Endothelial cell of umbilical vein (primary cell): ENCODE measurements at regions not wholly inside any gene's neighbourhood (a gene's known extent, or its start where the extent isn't known, plus 50 kb on each side); places are given as distances from the start of the nearest gene placed in this dataset.

ENCODE experiments used
- BruUV-seq: library from RNA; stranded (reverse); fragments of 400-500 nt; replicated peaks from 2 replicates; lab custom pipeline; 2021; lab: Mats Ljungman, UMichigan
- CTCF ChIA-PET: fragments of 300-600, 350-600 bp; sonication (Branson Sonifier 250); formaldehyde crosslinking; loops from one replicate; lab custom pipeline; 2021; ENCODE audit warnings: antibody characterized with exemption, inconsistent platforms; lab: Charles Lee
- POLR2A ChIA-PET: fragments of 300-600, 350-600 bp; sonication (Branson Sonifier 250); formaldehyde crosslinking; loops from one replicate; lab custom pipeline; 2021; ENCODE audit warnings: antibody characterized with exemption, inconsistent platforms; lab: Charles Lee
- DNase-seq: peaks from one replicate; pipeline ENCODE4 v3.0.0-alpha.2; 2011; ENCODE audit warnings: low read depth, low spot score
- FAIRE-seq: peaks from 2 replicates; lab custom pipeline; 2011; peaks lifted over from hg19 to GRCh38; lab: Jason Lieb, UNC
- H2AFZ ChIP-seq: 2 replicates; pipeline ENCODE4 v1.6.0; 2012; ENCODE audit warnings: low read depth, low read length, control low read depth, inconsistent platforms
- H3K27ac ChIP-seq: 2 replicates; pipeline ENCODE4 v1.5.1; 2011; ENCODE audit warnings: low read depth, mild to moderate bottlenecking, control low read depth, low read length, moderate library complexity; ENCODE audit not compliant: insufficient read depth
- H3K27me3 ChIP-seq, 2 experiments: 2 replicates each; pipeline versions ENCODE4 v1.6.0 to v1.6.1; 2011; ENCODE audit warnings: low read length in 2 of 2, mixed read lengths in 1 of 2; ENCODE audit not compliant: control insufficient read depth in 2 of 2, insufficient read depth in 2 of 2
- H3K36me3 ChIP-seq, 2 experiments: 2 replicates in 1 of 2; 3 replicates in 1 of 2; pipeline ENCODE4 v1.5.1; 2011; ENCODE audit warnings: low read length in 2 of 2, mild to moderate bottlenecking in 1 of 2, moderate library complexity in 1 of 2; ENCODE audit not compliant: control insufficient read depth in 2 of 2, insufficient read depth in 2 of 2; ENCODE audit errors: extremely low read depth in 1 of 2
- H3K4me1 ChIP-seq: 3 replicates; pipeline ENCODE4 v1.5.1; 2011; ENCODE audit warnings: mild to moderate bottlenecking, low read length; ENCODE audit not compliant: control insufficient read depth, insufficient read depth; ENCODE audit errors: extremely low read depth
- H3K4me2 ChIP-seq: 2 replicates; pipeline ENCODE4 v1.6.1; 2011; ENCODE audit warnings: low read length, control low read depth, mixed read lengths; ENCODE audit not compliant: insufficient read depth
- H3K4me3 ChIP-seq, 3 experiments: fragments of 200-600 bp in 1 of 3; sonication (generic), shearing (Covaris generic) in 1 of 3; replicated peaks in 1 of 3; 2 replicates each; pipeline ENCODE4 v1.5.1; 2011 to 2016; ENCODE audit warnings: control low read depth in 3 of 3, low read length in 3 of 3, mild to moderate bottlenecking in 2 of 3, inconsistent platforms in 1 of 3, low read depth in 1 of 3, moderate library complexity in 1 of 3; ENCODE audit not compliant: insufficient read depth in 1 of 3
- H3K79me2 ChIP-seq: 2 replicates; pipeline ENCODE4 v1.6.0; 2012; ENCODE audit warnings: low read length, inconsistent platforms; ENCODE audit not compliant: control insufficient read depth, insufficient read depth
- H3K9ac ChIP-seq: replicated peaks from 2 replicates; pipeline ENCODE3; 2011; ENCODE audit warnings: low read length, control low read depth; ENCODE audit not compliant: insufficient read depth; ENCODE audit errors: extremely low read depth
- H3K9me1 ChIP-seq: replicated peaks from 3 replicates; pipeline ENCODE4 v1.6.0; 2011; ENCODE audit warnings: mild to moderate bottlenecking, low read length; ENCODE audit not compliant: control insufficient read depth, insufficient read depth; ENCODE audit errors: extremely low read depth
- H3K9me3 ChIP-seq: replicated peaks from 2 replicates; pipeline ENCODE4 v1.5.1; 2012; ENCODE audit warnings: low read length, inconsistent platforms; ENCODE audit not compliant: control insufficient read depth, insufficient read depth
- H4K20me1 ChIP-seq: replicated peaks from 2 replicates; pipeline ENCODE3; 2011; ENCODE audit warnings: mild to moderate bottlenecking, low read length; ENCODE audit not compliant: control insufficient read depth, insufficient read depth; ENCODE audit errors: extremely low read depth
- FOS ChIP-seq: IDR thresholded peaks from 2 replicates; pipeline ENCODE4 v1.6.1; 2011; ENCODE audit warnings: mild to moderate bottlenecking, low read length, moderate library complexity, borderline replicate concordance; ENCODE audit not compliant: insufficient read depth
- GATA2 ChIP-seq: IDR thresholded peaks from 2 replicates; pipeline ENCODE4 v1.7.0; 2011; ENCODE audit warnings: low read depth, mild to moderate bottlenecking, moderate library complexity, mixed read lengths, low read length; ENCODE audit not compliant: insufficient read length, insufficient read depth
- JUN ChIP-seq: IDR thresholded peaks from 2 replicates; pipeline ENCODE4 v1.6.1; 2011; ENCODE audit warnings: borderline replicate concordance, low read depth; ENCODE audit not compliant: insufficient read length, insufficient read depth
- MYC ChIP-seq: IDR thresholded peaks from one replicate; pipeline ENCODE4 v1.6.1; 2011; ENCODE audit warnings: mild to moderate bottlenecking, low read depth, low read length
- POLR2A ChIP-seq: IDR thresholded peaks from 2 replicates; pipeline ENCODE4 v1.6.1; 2012; ENCODE audit warnings: low read depth, mild to moderate bottlenecking, control low read depth, low read length
- dilution Hi-C: fragments of 300-500 bp; cut with MboI; formaldehyde crosslinking; loops from one replicate; pipeline ENCODE4 v1.15.0; 2019; ENCODE audit warnings: low sequenced_read_pairs; ENCODE audit not compliant: extremely low pct_ligation_motif_present
- intact Hi-C: fragments of 100-400 bp; cut with micrococcal nuclease; formaldehyde crosslinking; loops from one replicate; pipeline ENCODE4 v1.10.0; 2022
- TF ChIP-seq, protein P1 (sequence below), 2 donors: IDR thresholded peaks; 1 replicate in 1 of 2; 2 replicates in 1 of 2; pipeline ENCODE4 v1.5.1; 2011; ENCODE audit warnings: low read length in 2 of 2, mild to moderate bottlenecking in 2 of 2, moderate library complexity in 2 of 2, control low read depth in 1 of 2, inconsistent platforms in 1 of 2, low read depth in 1 of 2; ENCODE audit not compliant: insufficient read depth in 1 of 2; ENCODE audit errors: extremely low read depth in 1 of 2

- intact Hi-C loops (no loop called here), dilution Hi-C loops (no loop called here)
- ChIA-PET POLR2A (no interaction called here), CTCF (no interaction called here)
- no peaks in the 10 kb centered on the region for H3K9me1 ChIP-seq
- no peaks in the 10 kb centered on the region for H3K4me1 ChIP-seq
- H3K79me2 ChIP-seq, result no peaks in the 10 kb centered on the region
- no peaks in the 10 kb centered on the region for H3K36me3 ChIP-seq
- FAIRE-seq (no peak), DNase-seq (no peak)
- no peaks in the 10 kb centered on the region for H3K9me3 ChIP-seq
- H3K4me2 ChIP-seq, result no peak overlapping the region
- H3K9ac ChIP-seq, result no peak overlapping the region
- H4K20me1 ChIP-seq, result no peaks in the 10 kb centered on the region
- no peak overlapping the region for H2AFZ ChIP-seq
- no peaks in the 10 kb centered on the region for H3K27me3 ChIP-seq
- no peak for TF ChIP-seq GATA2
- no peak for TF ChIP-seq JUN
- H3K4me3 ChIP-seq, result no peak overlapping the region
- no TSS peak for BruUV-seq
- no peak overlapping the region for H3K27ac ChIP-seq
Measured at GRCh38 chr10:85177767-85178166, 849.4 kb downstream of the CCSER2 start.

GRCh38 chr10:85187047-85187446 is 858.7 kb downstream of the CCSER2 start:
- POLR2A ChIA-PET, result no interaction called here
- dilution Hi-C loops, result no loop called here

More at GRCh38 chr10:85187047-85187446, 858.7 kb downstream of the CCSER2 start:
- BruUV-seq, result no TSS peak
- CTCF ChIA-PET, result no interaction called here
- H3K9ac ChIP-seq, result no peak overlapping the region
- H4K20me1 ChIP-seq, result no peaks in the 10 kb centered on the region
- TF ChIP-seq POLR2A (no peak), GATA2 (no peak), JUN (no peak), FOS (no peak), MYC (no peak)
- TF ChIP-seq, protein P1, sequence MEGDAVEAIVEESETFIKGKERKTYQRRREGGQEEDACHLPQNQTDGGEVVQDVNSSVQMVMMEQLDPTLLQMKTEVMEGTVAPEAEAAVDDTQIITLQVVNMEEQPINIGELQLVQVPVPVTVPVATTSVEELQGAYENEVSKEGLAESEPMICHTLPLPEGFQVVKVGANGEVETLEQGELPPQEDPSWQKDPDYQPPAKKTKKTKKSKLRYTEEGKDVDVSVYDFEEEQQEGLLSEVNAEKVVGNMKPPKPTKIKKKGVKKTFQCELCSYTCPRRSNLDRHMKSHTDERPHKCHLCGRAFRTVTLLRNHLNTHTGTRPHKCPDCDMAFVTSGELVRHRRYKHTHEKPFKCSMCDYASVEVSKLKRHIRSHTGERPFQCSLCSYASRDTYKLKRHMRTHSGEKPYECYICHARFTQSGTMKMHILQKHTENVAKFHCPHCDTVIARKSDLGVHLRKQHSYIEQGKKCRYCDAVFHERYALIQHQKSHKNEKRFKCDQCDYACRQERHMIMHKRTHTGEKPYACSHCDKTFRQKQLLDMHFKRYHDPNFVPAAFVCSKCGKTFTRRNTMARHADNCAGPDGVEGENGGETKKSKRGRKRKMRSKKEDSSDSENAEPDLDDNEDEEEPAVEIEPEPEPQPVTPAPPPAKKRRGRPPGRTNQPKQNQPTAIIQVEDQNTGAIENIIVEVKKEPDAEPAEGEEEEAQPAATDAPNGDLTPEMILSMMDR (IDR thresholded peaks at IDR 0.05; ENCODE audit: extremely low read depth in 1 of 2, insufficient read depth in 1 of 2, low read depth in 1 of 2, low read length in 2 of 2), result no peak
- H3K4me2 ChIP-seq, result no peak overlapping the region
- no peaks in the 10 kb centered on the region for H3K79me2 ChIP-seq
- H2AFZ ChIP-seq, result no peak overlapping the region
- H3K27me3 ChIP-seq, result no peaks in the 10 kb centered on the region
- intact Hi-C loops, result no loop called here
- H3K4me3 ChIP-seq, result no peak overlapping the region
- H3K9me3 ChIP-seq, result peaks cover 1% of the 10 kb centered on the region
- DNase-seq (no peak), FAIRE-seq (no peak)
- no peaks in the 10 kb centered on the region for H3K4me1 ChIP-seq
- no peaks in the 10 kb centered on the region for H3K36me3 ChIP-seq
- no peak overlapping the region for H3K27ac ChIP-seq
- no peaks in the 10 kb centered on the region for H3K9me1 ChIP-seq
